Lower leg skin (tissue), 4 donors: ENCODE measurements at regions not wholly inside any gene's neighbourhood (a gene's known extent, or its start where the extent isn't known, plus 50 kb on each side); places are given as distances from the start of the nearest gene placed in this dataset.

Source experiments
- DNase-seq, 2 donors: peaks; one replicate each; pipeline ENCODE4 v3.0.0-alpha.2; 2019; ENCODE audit warnings: low spot score in 2 of 2
- H3K4me3 ChIP-seq: fragments of 200-600 bp; sonication (generic); 2 replicates; pipeline ENCODE4 v1.5.1; 2017; ENCODE audit warnings: mild to moderate bottlenecking, low read depth; ENCODE audit not compliant: poor library complexity, severe bottlenecking
- POLR2A ChIP-seq, 2 donors: fragments of 450-650 bp; IDR thresholded peaks; one replicate each; pipeline ENCODE4 v1.6.1; 2016 to 2017; ENCODE audit warnings: antibody characterized with exemption in 2 of 2, mild to moderate bottlenecking in 1 of 2, moderate library complexity in 1 of 2
- WGBS, 2 donors: methylation state at CpG; one replicate each; pipeline ENCODE4 v1.1.5; 2018; 5-methylcytosine and 5-hydroxymethylcytosine counted together
- intact Hi-C: fragments of 100-400 bp; cut with DNase I; formaldehyde crosslinking; loops from one replicate; pipeline ENCODE4 v1.15.0; 2023; ENCODE audit warnings: low total_unique reads
- TF ChIP-seq, protein P1 (sequence below), 3 donors: fragments of 450-650 bp; IDR thresholded peaks; one replicate each; pipeline ENCODE4 v1.5.1; 2016; ENCODE audit warnings: antibody characterized with exemption in 3 of 3, mild to moderate bottlenecking in 3 of 3, moderate library complexity in 2 of 3

DNA sequence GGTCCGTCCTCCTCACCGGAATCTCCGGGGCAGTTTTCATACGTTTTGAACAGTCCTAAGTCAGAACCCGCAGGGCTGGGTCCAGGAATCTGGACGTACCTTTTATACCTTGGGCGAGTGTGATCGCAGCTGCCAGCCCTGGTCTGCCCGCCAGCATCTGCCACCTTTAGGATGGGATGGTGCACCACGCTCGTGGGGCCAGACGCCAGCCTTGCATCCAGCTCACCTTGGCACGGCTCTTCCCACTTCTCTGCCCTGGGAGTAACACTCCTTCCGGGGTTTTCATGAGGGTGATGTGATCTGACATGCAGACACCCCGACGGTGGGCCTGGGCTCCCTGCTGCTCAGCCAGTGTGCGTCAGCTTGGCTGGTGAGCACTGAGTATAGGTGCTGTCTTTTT lies 66.6 kb upstream of the ZNF469 start:
- H3K4me3 ChIP-seq = no peak overlapping the region
- intact Hi-C loops = no loop called here
- TF ChIP-seq, protein P1, sequence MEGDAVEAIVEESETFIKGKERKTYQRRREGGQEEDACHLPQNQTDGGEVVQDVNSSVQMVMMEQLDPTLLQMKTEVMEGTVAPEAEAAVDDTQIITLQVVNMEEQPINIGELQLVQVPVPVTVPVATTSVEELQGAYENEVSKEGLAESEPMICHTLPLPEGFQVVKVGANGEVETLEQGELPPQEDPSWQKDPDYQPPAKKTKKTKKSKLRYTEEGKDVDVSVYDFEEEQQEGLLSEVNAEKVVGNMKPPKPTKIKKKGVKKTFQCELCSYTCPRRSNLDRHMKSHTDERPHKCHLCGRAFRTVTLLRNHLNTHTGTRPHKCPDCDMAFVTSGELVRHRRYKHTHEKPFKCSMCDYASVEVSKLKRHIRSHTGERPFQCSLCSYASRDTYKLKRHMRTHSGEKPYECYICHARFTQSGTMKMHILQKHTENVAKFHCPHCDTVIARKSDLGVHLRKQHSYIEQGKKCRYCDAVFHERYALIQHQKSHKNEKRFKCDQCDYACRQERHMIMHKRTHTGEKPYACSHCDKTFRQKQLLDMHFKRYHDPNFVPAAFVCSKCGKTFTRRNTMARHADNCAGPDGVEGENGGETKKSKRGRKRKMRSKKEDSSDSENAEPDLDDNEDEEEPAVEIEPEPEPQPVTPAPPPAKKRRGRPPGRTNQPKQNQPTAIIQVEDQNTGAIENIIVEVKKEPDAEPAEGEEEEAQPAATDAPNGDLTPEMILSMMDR (IDR thresholded peaks at IDR 0.05) = no peak
- no peak for TF ChIP-seq POLR2A (IDR thresholded peaks at IDR 0.05)

DNA sequence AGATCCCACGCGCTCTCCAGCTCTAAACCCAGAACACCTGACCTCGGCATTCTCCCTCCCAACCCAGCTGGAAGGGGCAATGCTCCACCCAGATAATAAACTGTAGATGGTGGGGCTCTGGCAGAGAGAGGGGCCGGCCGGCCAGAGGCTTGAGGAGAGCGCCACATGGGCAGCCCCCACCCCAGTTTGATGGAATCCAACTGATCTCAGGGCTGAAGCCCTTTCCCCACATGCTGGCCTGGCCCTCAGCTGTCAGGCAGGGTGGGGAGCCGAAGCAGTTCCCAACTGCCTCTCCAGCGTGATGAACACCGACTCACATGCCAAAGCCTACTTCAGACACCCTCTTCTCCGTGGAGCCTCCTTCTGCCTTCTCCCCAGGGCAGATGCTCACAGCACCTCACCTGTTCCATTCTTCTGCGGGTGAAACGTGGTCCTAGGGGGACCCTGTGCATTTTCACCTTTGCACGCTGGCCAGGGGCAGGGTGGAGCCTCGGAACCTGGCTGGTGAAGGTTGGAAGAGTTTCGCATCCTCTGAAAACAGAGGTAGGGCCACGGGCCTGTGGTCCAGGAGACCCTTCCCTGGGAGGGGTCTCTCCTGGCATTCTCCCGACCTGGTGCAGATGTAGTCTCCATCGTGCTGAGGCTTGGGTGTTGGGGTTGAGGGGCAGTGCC lies 65.7 kb upstream of the ZNF469 start:
- 77 to 83% methylated on average over 18 of the region's 18 CpGs for WGBS, 2 donors
- intact Hi-C loops = no loop called here
- H3K4me3 ChIP-seq = no peak overlapping the region
- no peak for DNase-seq
- TF ChIP-seq, protein P1 (IDR thresholded peaks at IDR 0.05) = no peak
- TF ChIP-seq POLR2A (IDR thresholded peaks at IDR 0.05) = no peak

More for the DNA sequence above, 66.6 kb upstream of the ZNF469 start:
- DNase-seq = no peak
- 46 to 63% methylated on average over 17 of the region's 17 CpGs for WGBS, 2 donors

DNA sequence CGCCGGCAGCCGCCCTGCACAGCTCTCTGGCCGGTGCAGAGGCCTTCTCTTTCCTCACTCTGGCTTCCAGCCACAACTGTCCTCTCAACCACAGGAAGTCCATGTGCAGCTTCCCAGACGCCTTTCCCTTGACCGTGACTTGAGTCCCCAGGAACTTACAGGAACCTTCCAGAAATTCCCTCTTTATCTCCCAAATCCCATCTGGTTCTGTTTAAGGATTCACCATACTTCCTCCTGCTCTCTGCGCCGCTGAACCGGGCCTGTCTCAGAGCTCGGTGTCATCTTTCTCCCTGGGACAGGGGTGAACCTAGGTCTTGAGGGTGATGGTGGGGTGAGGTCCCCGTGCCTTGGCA lies 65.2 kb upstream of the ZNF469 start:
- peak in 1 of 2 donors; percentile 30 for DNase-seq
- intact Hi-C loops = no loop called here
- TF ChIP-seq, protein P1 (IDR thresholded peaks at IDR 0.05) = no peak
- no peak for TF ChIP-seq POLR2A (IDR thresholded peaks at IDR 0.05)
- 68 to 72% methylated on average over 11 of the region's 11 CpGs for WGBS, 2 donors
- no peak overlapping the region for H3K4me3 ChIP-seq

DNA sequence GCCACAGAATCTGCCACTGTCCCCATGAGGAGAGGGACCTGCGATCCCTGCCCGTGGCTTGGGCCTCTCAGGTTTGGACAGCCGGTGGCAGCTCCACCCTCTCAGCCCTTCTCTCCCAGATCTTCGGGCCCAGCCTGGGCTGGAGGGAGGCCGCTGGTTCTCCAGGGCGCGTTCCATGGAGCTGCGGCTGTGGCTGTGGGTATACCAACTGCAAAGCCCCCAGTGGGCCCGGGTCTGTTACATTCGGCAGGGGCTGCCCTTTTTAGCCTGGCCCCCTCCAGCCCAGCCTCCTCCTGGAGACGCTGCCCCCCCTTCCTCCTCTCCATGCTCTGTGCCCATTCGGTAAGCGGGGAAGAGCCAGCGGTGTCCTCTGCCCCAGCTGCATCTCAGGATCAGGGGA lies 64.7 kb upstream of the ZNF469 start:
- DNase-seq = no peak
- TF ChIP-seq, protein P1 (IDR thresholded peaks at IDR 0.05) = no peak
- no peak for TF ChIP-seq POLR2A (IDR thresholded peaks at IDR 0.05)
- intact Hi-C loops = no loop called here
- 83% methylated on average over 14 of the region's 14 CpGs for WGBS, 2 donors
- H3K4me3 ChIP-seq = no peak overlapping the region

DNA sequence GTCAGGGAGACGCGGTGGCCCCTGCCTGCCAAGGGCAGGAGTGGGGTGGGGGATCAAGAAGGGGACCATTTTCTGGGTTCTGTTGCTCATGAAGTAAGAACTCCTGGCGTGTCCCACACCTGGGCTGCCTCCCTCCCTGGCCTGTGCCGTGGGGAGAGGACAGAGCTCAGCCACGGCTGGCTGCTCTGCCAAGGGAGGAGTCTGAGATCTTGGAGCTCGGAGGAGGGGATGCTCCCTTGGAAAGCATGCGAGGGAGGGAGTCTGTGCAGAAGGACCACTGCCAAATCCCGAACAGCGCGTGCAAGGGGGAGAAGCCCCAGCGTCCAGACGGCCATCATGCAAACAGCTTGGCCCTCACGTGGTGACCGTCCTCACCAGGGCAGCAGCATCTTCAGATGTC lies 64.2 kb upstream of the ZNF469 start:
- no peak for TF ChIP-seq POLR2A (IDR thresholded peaks at IDR 0.05)
- TF ChIP-seq, protein P1 (IDR thresholded peaks at IDR 0.05) = no peak
- no peak overlapping the region for H3K4me3 ChIP-seq
- DNase-seq = no peak
- 51 to 55% methylated on average over 14 of the region's 14 CpGs for WGBS, 2 donors
- intact Hi-C loops = no loop called here
